Lung (tissue), 11 donors: ENCODE measurements at regions not wholly inside any gene's neighbourhood (a gene's known extent, or its start where the extent isn't known, plus 50 kb on each side); places are given as distances from the start of the nearest gene placed in this dataset.

Experiments
- ATAC-seq: fragments of 200-7000 bp; cut with Tn5 transposase; one replicate; pipeline ENCODE4 v1.9.1; 2020; ENCODE audit warnings: moderate number of reproducible peaks; ENCODE audit not compliant: insufficient read depth, low FRiP score
- DNase-seq, 3 donors: peaks; one replicate each; pipeline ENCODE4 v3.0.0-alpha.2; 2013 to 2017
- H3K27ac ChIP-seq, 2 donors: one replicate each; pipeline ENCODE4 v1.5.1; 2013; ENCODE audit warnings: mild to moderate bottlenecking in 2 of 2, moderate library complexity in 2 of 2, control low read depth in 1 of 2, inconsistent platforms in 1 of 2, low read depth in 1 of 2, low read length in 1 of 2
- H3K27me3 ChIP-seq, 3 donors: one replicate each; pipeline ENCODE4 v1.5.1; 2013; ENCODE audit warnings: low read length in 2 of 3; ENCODE audit not compliant: control insufficient read depth in 3 of 3, insufficient read depth in 3 of 3
- H3K36me3 ChIP-seq, 4 donors: one replicate each; pipeline ENCODE4 v1.5.1; 2013; ENCODE audit warnings: low read length in 4 of 4, mild to moderate bottlenecking in 1 of 4, moderate library complexity in 1 of 4; ENCODE audit not compliant: control insufficient read depth in 4 of 4, insufficient read depth in 4 of 4
- H3K4me1 ChIP-seq, 5 donors: one replicate each; pipeline ENCODE4 v1.5.1; 2013; ENCODE audit warnings: low read length in 5 of 5, mild to moderate bottlenecking in 2 of 5, moderate library complexity in 1 of 5; ENCODE audit not compliant: control insufficient read depth in 5 of 5, insufficient read depth in 5 of 5
- H3K4me3 ChIP-seq: one replicate; pipeline ENCODE4 v1.5.1; 2013; ENCODE audit warnings: mild to moderate bottlenecking, control low read depth, moderate library complexity
- H3K9ac ChIP-seq, 2 donors: one replicate each; pipeline ENCODE4 v1.5.1; 2013; ENCODE audit warnings: low read length in 2 of 2, control low read depth in 1 of 2; ENCODE audit not compliant: insufficient read depth in 1 of 2
- H3K9me3 ChIP-seq, 4 donors: one replicate each; pipeline ENCODE4 v1.5.1; 2013; ENCODE audit warnings: low read length in 3 of 4, mild to moderate bottlenecking in 1 of 4, moderate library complexity in 1 of 4; ENCODE audit not compliant: control insufficient read depth in 4 of 4, insufficient read depth in 3 of 4
- CTCF ChIP-seq: IDR thresholded peaks from 2 replicates; pipeline ENCODE4 v1.5.1; 2012; ENCODE audit warnings: mild to moderate bottlenecking; ENCODE audit errors: control extremely low read depth, extremely low read depth
- WGBS, 2 donors: extraction: QIAGEN DNeasy Blood & Tissue Kit; methylation state at CpG; one replicate each; pipeline ENCODE4 v1.1.7; 2013; 5-methylcytosine and 5-hydroxymethylcytosine counted together
- donor health status: control.
- donor health status: control.
- donor health status: Bipolar disorder and iron deficiency.
- donor health status: healthy.
- donor health status: DM: yes; HTN: yes; CAD: no.

- WGBS, 2 donors: 95% methylated on average over 5 of the region's 5 CpGs
- ATAC-seq: no peak
- no peak for TF ChIP-seq CTCF
- Histone ChIP-seq H3K9ac (no peak overlapping the region), H3K4me3 (no peak overlapping the region), H3K27me3 (no peaks in the 10 kb centered on the region), H3K9me3 (no peaks in the 10 kb centered on the region), H3K27ac (no peak overlapping the region), H3K4me1 (peaks cover 0 to 3% (median 0%) of the 10 kb centered on the region in 5 donors), H3K36me3 (no peaks in the 10 kb centered on the region)
- DNase-seq: no peak
Measured at GRCh38 chr10:30231709-30232108, 117.4 kb downstream of the MTPAP start.

GRCh38 chr10:30231071-30231652 is 117.9 kb downstream of the MTPAP start:
- WGBS, 2 donors: 47 to 54% methylated on average over 8 of the region's 8 CpGs
- ATAC-seq: no peak

GRCh38 chr10:30229536-30229935 is 119.5 kb downstream of the MTPAP start:
- no peak overlapping the region for H3K9ac ChIP-seq
- WGBS, 2 donors: 81 to 89% methylated on average over 5 of the region's 5 CpGs
- no peak for DNase-seq
- ATAC-seq: no peak
- H3K36me3 ChIP-seq: no peaks in the 10 kb centered on the region
- H3K27me3 ChIP-seq: no peaks in the 10 kb centered on the region
- no peak for TF ChIP-seq CTCF
- no peaks in the 10 kb centered on the region for H3K9me3 ChIP-seq
- H3K4me1 ChIP-seq: peaks cover 0 to 3% (median 0%) of the 10 kb centered on the region in 5 donors
- no peak overlapping the region for H3K4me3 ChIP-seq
- H3K27ac ChIP-seq: no peak overlapping the region

More at GRCh38 chr10:30231071-30231652, 117.9 kb downstream of the MTPAP start:
- no peak overlapping the region for H3K4me3 ChIP-seq
- no peaks in the 10 kb centered on the region for H3K9me3 ChIP-seq
- no peaks in the 10 kb centered on the region for H3K36me3 ChIP-seq
- no peak for TF ChIP-seq CTCF
- peaks cover 0 to 3% (median 0%) of the 10 kb centered on the region in 5 donors for H3K4me1 ChIP-seq
- no peak overlapping the region for H3K9ac ChIP-seq
- peak in 2 of 3 donors; percentile 37 to 63 for DNase-seq
- H3K27ac ChIP-seq: no peak overlapping the region
- H3K27me3 ChIP-seq: no peaks in the 10 kb centered on the region
